Uterus (tissue), 3 donors: ENCODE measurements at regions not wholly inside any gene's neighbourhood (a gene's known extent, or its start where the extent isn't known, plus 50 kb on each side); places are given as distances from the start of the nearest gene placed in this dataset.

Source experiments
- DNase-seq, 2 donors: peaks; one replicate each; pipeline ENCODE4 v3.0.0-alpha.2; 2019 to 2020
- H3K27ac ChIP-seq, 2 donors: fragments of 200-600 bp; sonication (generic); 1 replicate in 1 of 2; 2 replicates in 1 of 2; pipeline ENCODE4 v1.5.1; 2016 to 2018
- H3K27me3 ChIP-seq, 2 donors: fragments of 200-600 bp; sonication (generic); one replicate each; pipeline ENCODE4 v1.5.1; 2018 to 2019; ENCODE audit warnings: control low read depth in 1 of 2
- H3K36me3 ChIP-seq, 2 donors: fragments of 200-600 bp; sonication (generic); one replicate each; pipeline ENCODE4 v1.5.1; 2019; ENCODE audit warnings: control low read depth in 1 of 2
- H3K4me1 ChIP-seq, 2 donors: fragments of 200-600 bp; sonication (generic); one replicate each; pipeline ENCODE4 v1.5.1; 2018 to 2019; ENCODE audit warnings: control low read depth in 1 of 2
- H3K4me3 ChIP-seq, 2 donors: fragments of 200-600 bp; sonication (generic); 1 replicate in 1 of 2; 2 replicates in 1 of 2; pipeline ENCODE4 v1.5.1; 2018 to 2019; ENCODE audit warnings: mild to moderate bottlenecking in 1 of 2
- H3K9me3 ChIP-seq, 2 donors: fragments of 200-600 bp; sonication (generic); one replicate each; pipeline ENCODE4 v1.5.1; 2019; ENCODE audit warnings: control low read depth in 1 of 2
- POLR2A ChIP-seq, 2 donors: fragments of 450-650 bp; IDR thresholded peaks; one replicate each; pipeline ENCODE4 v1.6.1; 2016; ENCODE audit warnings: antibody characterized with exemption in 2 of 2, mild to moderate bottlenecking in 1 of 2, moderate library complexity in 1 of 2
- intact Hi-C: fragments of 100-400 bp; cut with DNase I; formaldehyde crosslinking; loops from one replicate; pipeline ENCODE4 v1.15.1; 2023; ENCODE audit warnings: low total_unique reads
- TF ChIP-seq, protein P1 (sequence below), 4 experiments: fragments of 200-600 bp in 2 of 4; fragments of 450-650 bp in 2 of 4; sonication (generic) in 2 of 4; IDR thresholded peaks; one replicate each; pipeline ENCODE4 v1.5.1; 2016 to 2019; ENCODE audit warnings: antibody characterized with exemption in 4 of 4, mild to moderate bottlenecking in 2 of 4, moderate library complexity in 1 of 4
- donor health status: DM: yes; HTN: yes; CAD: no.

DNA sequence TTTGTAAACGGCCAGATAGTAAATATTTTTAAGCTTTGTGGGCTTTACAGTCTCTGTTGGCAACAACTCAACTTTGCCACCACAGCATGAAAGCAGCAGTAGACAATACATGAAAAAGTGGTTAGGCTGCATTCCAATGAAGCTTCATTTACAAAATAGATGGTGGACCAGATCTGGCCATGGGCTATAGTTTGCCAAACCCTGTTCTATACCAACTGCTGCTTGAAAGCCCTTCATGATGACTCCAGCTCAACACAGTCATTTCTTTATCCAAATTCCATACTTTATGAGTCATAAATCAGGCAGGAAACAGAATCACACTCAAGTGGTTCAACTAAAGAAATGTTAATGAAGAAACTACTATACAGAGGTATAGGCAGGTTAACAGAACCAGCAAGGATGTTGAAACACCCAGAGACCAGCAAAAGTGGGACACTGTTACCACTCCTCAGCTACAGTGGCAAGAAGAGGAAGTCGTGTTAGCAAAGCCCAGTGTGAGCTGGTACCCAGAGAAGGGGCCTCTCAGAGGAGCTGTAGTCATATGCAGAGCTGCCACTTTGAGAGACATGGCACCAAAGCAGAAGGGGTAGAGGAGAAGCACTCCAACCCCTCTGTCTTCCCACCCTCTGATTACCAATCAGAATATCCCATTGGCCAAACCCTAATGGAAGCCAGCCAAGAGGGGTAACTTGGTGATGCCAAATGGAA lies 72.5 kb downstream of the PRLHR start:
- DNase-seq = no peak
- Histone ChIP-seq H3K4me3 (no peak overlapping the region), H3K9me3 (no peaks in the 10 kb centered on the region), H3K4me1 (no peaks in the 10 kb centered on the region), H3K27ac (no peak overlapping the region), H3K27me3 (no peaks in the 10 kb centered on the region), H3K36me3 (no peaks in the 10 kb centered on the region)
- intact Hi-C loops = no loop called here
- TF ChIP-seq, protein P1, sequence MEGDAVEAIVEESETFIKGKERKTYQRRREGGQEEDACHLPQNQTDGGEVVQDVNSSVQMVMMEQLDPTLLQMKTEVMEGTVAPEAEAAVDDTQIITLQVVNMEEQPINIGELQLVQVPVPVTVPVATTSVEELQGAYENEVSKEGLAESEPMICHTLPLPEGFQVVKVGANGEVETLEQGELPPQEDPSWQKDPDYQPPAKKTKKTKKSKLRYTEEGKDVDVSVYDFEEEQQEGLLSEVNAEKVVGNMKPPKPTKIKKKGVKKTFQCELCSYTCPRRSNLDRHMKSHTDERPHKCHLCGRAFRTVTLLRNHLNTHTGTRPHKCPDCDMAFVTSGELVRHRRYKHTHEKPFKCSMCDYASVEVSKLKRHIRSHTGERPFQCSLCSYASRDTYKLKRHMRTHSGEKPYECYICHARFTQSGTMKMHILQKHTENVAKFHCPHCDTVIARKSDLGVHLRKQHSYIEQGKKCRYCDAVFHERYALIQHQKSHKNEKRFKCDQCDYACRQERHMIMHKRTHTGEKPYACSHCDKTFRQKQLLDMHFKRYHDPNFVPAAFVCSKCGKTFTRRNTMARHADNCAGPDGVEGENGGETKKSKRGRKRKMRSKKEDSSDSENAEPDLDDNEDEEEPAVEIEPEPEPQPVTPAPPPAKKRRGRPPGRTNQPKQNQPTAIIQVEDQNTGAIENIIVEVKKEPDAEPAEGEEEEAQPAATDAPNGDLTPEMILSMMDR (IDR thresholded peaks at IDR 0.05) = no peak
- no peak for TF ChIP-seq POLR2A (IDR thresholded peaks at IDR 0.05)

DNA sequence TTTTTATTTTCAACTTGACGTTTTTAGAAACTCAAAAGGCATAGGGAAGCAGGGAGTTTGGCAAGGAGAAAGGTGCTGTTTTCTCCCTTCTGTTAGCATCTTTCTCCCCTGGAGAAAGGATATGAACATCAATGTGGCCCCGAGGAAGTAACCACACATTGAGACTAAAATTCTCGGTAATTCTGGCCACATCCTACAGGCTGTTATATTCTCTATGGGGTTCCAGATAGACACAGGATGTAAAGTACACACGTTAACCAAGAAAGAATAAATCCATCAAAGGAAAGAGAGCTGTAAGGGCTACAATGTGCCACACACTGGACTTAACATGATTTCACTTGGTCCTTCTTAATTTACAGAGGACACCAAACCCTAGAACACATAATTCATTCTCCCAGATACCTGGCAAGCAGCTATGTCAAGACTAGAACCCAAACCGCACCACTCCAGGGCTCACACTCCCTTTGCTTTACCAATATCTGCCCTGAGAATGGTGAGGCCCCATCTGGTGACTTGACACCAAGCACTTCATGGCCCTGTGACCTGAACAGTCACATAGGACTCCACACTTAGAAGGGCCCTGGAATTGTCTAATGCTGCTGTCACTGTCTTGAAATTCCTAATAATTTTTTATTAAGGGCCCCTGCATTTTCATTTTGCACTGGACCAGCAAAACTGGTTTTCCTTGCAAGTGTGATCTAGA lies 73.9 kb downstream of the PRLHR start:
- H3K4me1 ChIP-seq = no peaks in the 10 kb centered on the region
- no peak for DNase-seq
- no peaks in the 10 kb centered on the region for H3K27me3 ChIP-seq
- no peak overlapping the region for H3K4me3 ChIP-seq
- no peaks in the 10 kb centered on the region for H3K9me3 ChIP-seq
- H3K27ac ChIP-seq = no peak overlapping the region
- TF ChIP-seq, protein P1 (IDR thresholded peaks at IDR 0.05) = no peak
- TF ChIP-seq POLR2A (IDR thresholded peaks at IDR 0.05) = no peak
- no peaks in the 10 kb centered on the region for H3K36me3 ChIP-seq
- intact Hi-C loops = no loop called here

DNA sequence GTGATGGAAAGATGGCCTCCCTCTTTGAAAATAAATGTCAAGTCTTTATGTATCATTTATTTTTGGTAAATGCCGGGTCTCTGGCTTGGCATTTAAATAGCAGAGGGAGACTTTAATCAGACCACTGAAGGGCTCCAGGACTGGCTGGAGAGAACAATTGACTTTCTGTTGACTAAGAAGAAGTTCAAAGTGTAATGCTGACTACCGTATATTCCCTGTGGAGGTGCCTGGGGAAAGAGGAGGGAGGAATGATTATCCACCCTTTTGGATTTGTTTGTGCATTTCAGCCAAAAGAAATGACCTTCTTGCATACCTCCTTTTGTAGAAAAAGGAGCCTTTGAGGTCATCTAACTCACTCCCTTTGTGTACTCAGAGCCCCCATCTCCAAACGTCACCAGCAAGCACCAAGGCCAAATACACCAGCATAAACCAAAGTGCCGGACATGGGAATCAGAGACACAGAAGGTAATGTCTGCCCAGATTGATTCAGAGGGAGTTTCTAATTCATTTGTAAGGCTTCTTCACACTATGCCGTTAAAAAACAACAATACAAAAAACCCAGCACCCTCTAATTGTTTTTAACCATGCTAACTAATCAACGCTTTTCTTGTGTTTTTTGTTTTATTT lies 75.2 kb downstream of the PRLHR start:
- H3K27ac ChIP-seq = no peak overlapping the region
- intact Hi-C loops = no loop called here
- no peaks in the 10 kb centered on the region for H3K27me3 ChIP-seq
- no peak overlapping the region for H3K4me3 ChIP-seq
- TF ChIP-seq, protein P1 (IDR thresholded peaks at IDR 0.05) = no peak
- no peak for TF ChIP-seq POLR2A (IDR thresholded peaks at IDR 0.05)
- H3K36me3 ChIP-seq = no peaks in the 10 kb centered on the region
- no peak for DNase-seq
- no peaks in the 10 kb centered on the region for H3K9me3 ChIP-seq
- H3K4me1 ChIP-seq = no peaks in the 10 kb centered on the region

DNA sequence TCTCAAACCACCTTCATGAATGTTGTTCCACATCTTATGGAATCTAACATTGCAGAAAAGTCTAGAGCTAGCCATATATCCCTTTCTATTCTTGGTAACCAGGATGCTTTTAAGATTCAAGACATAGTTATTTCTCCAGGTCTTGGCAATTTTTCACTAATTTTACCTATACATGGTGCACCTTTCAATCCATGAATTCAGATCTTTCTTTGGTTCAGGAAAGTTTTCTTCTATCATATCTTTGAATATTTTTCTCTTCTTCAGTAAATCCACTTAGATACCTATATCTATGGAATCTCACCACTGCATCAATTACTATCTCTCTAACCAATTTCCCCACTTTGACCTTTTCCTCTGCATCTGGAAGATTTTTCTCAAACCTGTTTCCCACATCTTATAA lies 77.4 kb downstream of the PRLHR start:
- H3K4me3 ChIP-seq = no peak overlapping the region
- no peaks in the 10 kb centered on the region for H3K4me1 ChIP-seq
- no peaks in the 10 kb centered on the region for H3K27me3 ChIP-seq
- intact Hi-C loops = no loop called here
- no peak overlapping the region for H3K27ac ChIP-seq
- no peak for DNase-seq
- no peaks in the 10 kb centered on the region for H3K36me3 ChIP-seq
- H3K9me3 ChIP-seq = no peaks in the 10 kb centered on the region
- TF ChIP-seq, protein P1 (IDR thresholded peaks at IDR 0.05) = no peak
- TF ChIP-seq POLR2A (IDR thresholded peaks at IDR 0.05) = no peak

DNA sequence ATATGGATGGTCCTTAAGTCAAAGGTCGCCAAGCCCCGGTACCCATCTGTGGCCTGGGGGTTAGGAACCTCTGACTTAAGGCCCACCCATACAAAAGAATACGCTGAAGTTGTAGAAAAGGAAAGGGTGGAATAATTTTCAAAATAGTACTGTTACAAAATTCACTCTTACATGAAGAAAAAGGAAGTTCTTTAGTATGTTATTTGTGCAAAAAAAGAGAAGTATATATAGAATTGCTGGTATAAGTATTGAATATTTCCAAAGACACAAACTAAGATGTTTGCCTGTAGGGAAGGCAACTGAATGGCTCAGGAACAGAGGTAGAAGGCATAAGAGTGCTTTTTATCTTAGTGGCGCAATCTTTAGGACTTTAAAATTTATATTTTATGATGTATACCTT lies 78.7 kb downstream of the PRLHR start:
- Histone ChIP-seq H3K27ac (no peak overlapping the region), H3K36me3 (no peaks in the 10 kb centered on the region), H3K4me3 (no peak overlapping the region), H3K27me3 (no peaks in the 10 kb centered on the region), H3K4me1 (no peaks in the 10 kb centered on the region), H3K9me3 (no peaks in the 10 kb centered on the region)
- TF ChIP-seq, protein P1 (IDR thresholded peaks at IDR 0.05) = no peak
- TF ChIP-seq POLR2A (IDR thresholded peaks at IDR 0.05) = no peak
- intact Hi-C loops = no loop called here
- DNase-seq = no peak
